Rectal smooth muscle tissue (tissue), 1 donor: ENCODE measurements at regions not wholly inside any gene's neighbourhood (a gene's known extent, or its start where the extent isn't known, plus 50 kb on each side); places are given as distances from the start of the nearest gene placed in this dataset.

Source experiments
- H3K27ac ChIP-seq: one replicate; pipeline ENCODE4 v1.7.0; 2013; ENCODE audit warnings: low read depth, low read length, inconsistent platforms
- H3K27me3 ChIP-seq: one replicate; pipeline ENCODE4 v1.7.0; 2013; ENCODE audit warnings: low read length; ENCODE audit not compliant: control insufficient read depth, insufficient read depth
- H3K36me3 ChIP-seq: one replicate; pipeline ENCODE4 v1.7.0; 2013; ENCODE audit warnings: low read length; ENCODE audit not compliant: control insufficient read depth, insufficient read depth
- H3K4me1 ChIP-seq: one replicate; pipeline ENCODE4 v1.7.0; 2013; ENCODE audit warnings: low read length; ENCODE audit not compliant: control insufficient read depth, insufficient read depth
- H3K4me3 ChIP-seq: one replicate; pipeline ENCODE4 v1.7.0; 2013; ENCODE audit warnings: low read length
- H3K9ac ChIP-seq: one replicate; pipeline ENCODE4 v1.7.0; 2013; ENCODE audit warnings: low read length

GRCh38 chr14:46248001-46248630 lies 403.5 kb downstream of the RPL10L start:
- Histone ChIP-seq H3K4me1 (no peaks in the 10 kb centered on the region), H3K27ac (no peak overlapping the region), H3K36me3 (no peaks in the 10 kb centered on the region), H3K27me3 (no peaks in the 10 kb centered on the region), H3K9ac (no peak overlapping the region), H3K4me3 (no peak overlapping the region)

- Histone ChIP-seq H3K4me1 (no peaks in the 10 kb centered on the region), H3K36me3 (no peaks in the 10 kb centered on the region), H3K4me3 (no peak overlapping the region), H3K27me3 (no peaks in the 10 kb centered on the region), H3K9ac (no peak overlapping the region), H3K27ac (no peak overlapping the region)
These were observed 406.3 kb downstream of the RPL10L start for GRCh38 chr14:46245276-46245675.

- no peaks in the 10 kb centered on the region for H3K4me1 ChIP-seq
- no peaks in the 10 kb centered on the region for H3K36me3 ChIP-seq
- H3K4me3 ChIP-seq, result no peak overlapping the region
- no peak overlapping the region for H3K27ac ChIP-seq
- no peaks in the 10 kb centered on the region for H3K27me3 ChIP-seq
- no peak overlapping the region for H3K9ac ChIP-seq
These were observed 417.8 kb downstream of the RPL10L start for GRCh38 chr14:46233786-46234185.

- no peak overlapping the region for H3K4me3 ChIP-seq
- no peak overlapping the region for H3K27ac ChIP-seq
- H3K27me3 ChIP-seq, result no peaks in the 10 kb centered on the region
- H3K4me1 ChIP-seq, result no peaks in the 10 kb centered on the region
- no peaks in the 10 kb centered on the region for H3K36me3 ChIP-seq
- no peak overlapping the region for H3K9ac ChIP-seq
These were observed 421.0 kb downstream of the RPL10L start for GRCh38 chr14:46230540-46230939.

GRCh38 chr14:46215801-46216200 lies 435.8 kb downstream of the RPL10L start:
- H3K4me1 ChIP-seq, result no peaks in the 10 kb centered on the region
- H3K4me3 ChIP-seq, result no peak overlapping the region
- no peak overlapping the region for H3K9ac ChIP-seq
- H3K36me3 ChIP-seq, result no peaks in the 10 kb centered on the region
- no peak overlapping the region for H3K27ac ChIP-seq
- H3K27me3 ChIP-seq, result no peaks in the 10 kb centered on the region

- H3K4me1 ChIP-seq, result no peaks in the 10 kb centered on the region
- no peaks in the 10 kb centered on the region for H3K36me3 ChIP-seq
- no peaks in the 10 kb centered on the region for H3K27me3 ChIP-seq
- H3K9ac ChIP-seq, result no peak overlapping the region
- H3K4me3 ChIP-seq, result no peak overlapping the region
- H3K27ac ChIP-seq, result no peak overlapping the region
These were observed 452.9 kb downstream of the RPL10L start for GRCh38 chr14:46198676-46199075.

GRCh38 chr14:46197856-46198255 lies 453.7 kb downstream of the RPL10L start:
- no peak overlapping the region for H3K4me3 ChIP-seq
- no peak overlapping the region for H3K9ac ChIP-seq
- H3K27ac ChIP-seq, result no peak overlapping the region

More at GRCh38 chr14:46197856-46198255, 453.7 kb downstream of the RPL10L start:
- H3K4me1 ChIP-seq, result no peaks in the 10 kb centered on the region
- no peaks in the 10 kb centered on the region for H3K36me3 ChIP-seq
- no peaks in the 10 kb centered on the region for H3K27me3 ChIP-seq
